D341Med (cell line): ENCODE measurements at regions not wholly inside any gene's neighbourhood (a gene's known extent, or its start where the extent isn't known, plus 50 kb on each side); places are given as distances from the start of the nearest gene placed in this dataset.
"Not testable (repeated sequence)": the region's sequence is repeated elsewhere in the genome, so short reads cannot be mapped to it uniquely, and the experiment has no call there.

Source experiments
- DNase-seq: peaks from one replicate; pipeline ENCODE4 v3.0.0; 2012; ENCODE audit warnings: low spot score

- no peak for DNase-seq
Observed at GRCh38 chr2:109669731-109670130, 55.6 kb downstream of the SOWAHC start.

GRCh38 chr2:109670556-109671411 is 56.6 kb downstream of the SOWAHC start:
- no peak for DNase-seq

DNA sequence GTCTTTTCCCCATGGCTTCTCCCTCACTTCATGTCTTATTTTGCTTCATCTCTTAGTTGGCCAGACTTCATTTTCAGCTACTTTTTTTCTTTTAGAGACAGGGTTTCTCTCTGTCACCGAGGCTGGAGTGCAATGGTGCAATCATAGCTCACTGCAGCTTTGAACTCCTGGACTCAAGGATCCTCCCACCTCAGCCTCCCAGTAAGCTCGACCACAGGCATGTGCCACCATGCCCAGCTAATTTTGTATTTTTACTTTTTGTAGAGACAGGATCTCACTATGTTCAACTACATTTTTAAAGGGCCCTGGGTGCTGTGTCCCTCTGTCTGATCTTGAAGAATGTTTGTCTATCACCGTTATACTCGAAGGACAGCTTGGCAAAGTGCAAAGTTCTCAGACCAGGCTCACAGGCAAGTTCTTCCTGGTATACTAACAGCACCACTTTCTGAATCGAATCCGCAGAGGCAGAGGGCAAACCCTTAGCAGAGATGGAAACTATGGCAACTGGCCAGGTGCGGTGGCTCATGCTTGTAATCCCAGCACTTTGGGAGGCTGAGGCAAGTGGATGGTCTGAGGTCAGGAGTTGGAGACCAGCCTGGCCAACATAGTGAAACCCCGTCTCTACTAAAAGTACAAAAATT is 60.9 kb downstream of the SOWAHC start:
- DNase-seq = no peak

DNA sequence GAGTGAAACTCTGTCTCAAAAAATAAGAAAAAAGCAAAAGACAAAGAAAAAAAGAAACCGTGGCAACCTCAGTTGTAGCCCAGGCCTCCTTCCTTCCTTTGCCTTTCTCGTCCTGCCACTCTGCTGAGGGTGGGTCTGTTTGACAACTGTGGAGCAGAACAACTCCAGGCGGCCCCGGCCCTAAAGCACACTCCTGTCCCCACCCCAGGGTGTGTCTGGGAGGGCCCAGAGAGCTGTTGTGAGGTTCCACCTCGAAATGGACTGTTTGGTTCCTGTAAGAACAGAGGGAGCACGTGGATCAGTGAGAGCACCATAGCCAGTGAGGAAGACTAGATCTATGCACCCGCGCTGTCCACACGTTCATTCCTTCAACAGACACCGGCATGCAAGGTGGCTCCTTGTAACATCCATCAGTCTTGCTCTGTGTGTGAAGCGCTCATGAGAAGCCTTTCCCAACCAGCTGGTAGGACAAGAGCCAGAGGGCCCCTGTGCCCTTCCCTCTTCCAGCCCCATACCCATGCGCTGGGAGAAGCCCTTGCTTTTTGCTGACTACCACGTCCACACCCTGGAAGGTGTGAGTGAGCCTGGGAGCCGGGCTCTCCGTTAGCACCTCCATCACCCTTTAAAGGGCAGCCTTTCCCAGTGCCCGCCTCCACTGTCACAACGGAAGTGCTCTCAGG is 61.6 kb downstream of the SOWAHC start:
- DNase-seq = no peak

GRCh38 chr2:109676346-109676902 is 62.3 kb downstream of the SOWAHC start:
- DNase-seq = no peak

GRCh38 chr2:109677121-109677731 is 63.1 kb downstream of the SOWAHC start:
- not testable (repeated sequence) for DNase-seq

- no peak for DNase-seq
Observed at GRCh38 chr2:109677835-109678580, 63.8 kb downstream of the SOWAHC start.

GRCh38 chr2:109678724-109679201 is 64.6 kb downstream of the SOWAHC start:
- DNase-seq = not testable (repeated sequence)

- DNase-seq = no peak
Observed at GRCh38 chr2:109679225-109679624, 65.1 kb downstream of the SOWAHC start.

- no peak for DNase-seq
Observed at GRCh38 chr2:109679626-109680025, 65.5 kb downstream of the SOWAHC start.

DNA sequence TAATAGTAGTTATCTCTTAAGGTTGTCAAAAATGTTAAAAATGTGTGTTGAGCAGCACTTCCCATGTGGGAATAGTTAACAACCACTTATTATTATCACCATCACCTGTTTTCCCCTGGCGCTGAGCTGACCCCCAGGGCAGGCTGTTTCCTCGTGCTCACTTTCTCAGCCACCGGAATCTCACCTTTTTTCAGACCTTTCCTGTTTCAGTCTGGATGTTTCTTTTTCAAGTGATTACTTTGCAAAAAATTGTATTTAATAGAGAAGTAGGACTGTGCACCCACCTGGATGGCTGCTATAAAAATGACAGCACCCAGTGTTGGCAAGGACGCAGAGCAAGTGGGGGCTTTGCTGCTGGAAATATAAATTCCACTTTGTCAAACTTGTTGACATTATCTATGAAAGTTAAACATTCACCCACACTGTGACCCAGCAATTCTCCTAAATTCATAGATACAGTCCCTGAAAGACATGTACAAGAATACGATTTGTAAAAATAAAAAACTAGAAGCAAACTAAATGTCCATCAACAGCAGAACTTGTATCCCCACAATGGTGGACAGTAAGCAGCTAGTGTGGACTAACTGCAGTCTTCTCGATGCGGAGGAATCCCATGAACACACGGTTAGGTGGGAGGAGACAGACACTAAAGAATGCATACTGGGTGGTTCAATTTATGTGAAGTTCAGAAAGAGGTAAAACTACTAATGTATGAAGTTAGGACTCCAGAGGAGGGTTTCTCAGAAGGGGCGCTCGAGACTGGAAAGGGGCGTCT is 66.5 kb downstream of the SOWAHC start:
- DNase-seq = no peak

- no peak for DNase-seq
Observed at GRCh38 chr2:109681633-109682380, 67.6 kb downstream of the SOWAHC start.

GRCh38 chr2:109683452-109683851 is 69.3 kb downstream of the SOWAHC start:
- no peak for DNase-seq

DNA sequence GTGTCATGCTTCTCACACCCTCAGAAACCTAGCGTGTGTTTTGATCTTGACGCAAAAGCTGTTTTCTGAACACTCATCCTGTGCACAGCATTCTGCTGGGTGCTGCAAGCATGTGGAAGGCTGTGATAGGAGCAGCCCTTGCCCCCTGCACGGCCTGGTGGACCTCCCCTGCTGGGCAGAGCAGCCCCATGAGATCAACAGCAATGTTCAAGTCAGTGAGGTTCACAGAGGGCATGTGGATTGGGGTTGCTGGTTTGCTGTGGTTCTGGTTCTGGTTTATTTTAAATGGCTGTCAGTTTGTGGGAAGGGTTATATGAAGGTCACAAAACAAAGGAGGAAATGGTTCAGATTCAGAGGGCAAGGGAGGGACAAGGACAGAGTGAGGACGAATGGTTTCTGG is 71.3 kb downstream of the SOWAHC start:
- DNase-seq = no peak

DNA sequence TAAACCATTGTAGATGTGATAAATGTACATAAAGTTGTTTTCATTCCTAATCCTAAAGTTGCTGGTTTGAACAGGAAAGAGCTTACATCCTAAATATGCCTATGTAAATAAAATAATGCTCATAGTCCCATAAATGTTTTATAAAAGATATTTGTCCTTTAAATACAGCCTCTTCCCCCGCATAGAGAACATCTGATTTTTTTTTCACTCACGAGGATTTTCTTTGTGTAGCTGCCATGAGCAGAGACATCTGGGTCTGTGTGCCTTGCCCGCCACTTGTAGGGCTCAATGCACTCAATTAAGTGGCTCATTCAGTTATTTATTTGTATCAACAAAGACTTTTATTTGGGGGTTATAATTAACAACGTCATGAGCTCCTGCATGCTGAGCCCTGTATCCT is 72.8 kb downstream of the SOWAHC start:
- DNase-seq = no peak

GRCh38 chr2:109689182-109689930 is 75.2 kb downstream of the SOWAHC start:
- DNase-seq = no peak

GRCh38 chr2:109689973-109690372 is 75.8 kb downstream of the SOWAHC start:
- no peak for DNase-seq

DNA sequence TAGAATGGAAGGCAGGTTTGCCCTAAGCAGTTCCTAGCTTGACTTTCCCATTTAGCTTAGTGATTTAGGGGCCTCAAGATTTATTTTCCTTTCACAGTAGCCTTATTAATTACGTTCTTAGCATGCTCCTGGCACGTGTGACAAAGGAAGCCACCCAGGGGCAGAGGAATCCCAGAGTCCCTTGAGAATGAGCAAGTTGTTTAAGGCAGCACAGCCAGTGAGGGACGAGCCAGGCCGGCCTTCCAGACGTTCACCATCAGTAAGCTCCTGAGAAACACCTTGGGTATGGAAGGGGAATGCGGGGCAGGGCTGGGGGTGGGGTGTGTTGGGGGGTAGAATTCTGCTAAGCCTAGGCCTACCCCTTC is 76.3 kb downstream of the SOWAHC start:
- DNase-seq = no peak
